Effector memory CD8-positive, alpha-beta T cell (primary cell): ENCODE measurements at regions not wholly inside any gene's neighbourhood (a gene's known extent, or its start where the extent isn't known, plus 50 kb on each side); places are given as distances from the start of the nearest gene placed in this dataset.
A peak's percentile ranks its signal among the peaks of the same experiment; 100 is the strongest.
"Not testable (repeated sequence)": the region's sequence is repeated elsewhere in the genome, so short reads cannot be mapped to it uniquely, and the experiment has no call there.

ENCODE experiments used
- ATAC-seq: fragments of 150-1000 bp; cut with Tn5 transposase; replicated peaks from 2 replicates; pipeline ENCODE4 v1.10.0; 2021; ENCODE audit warnings: mild to moderate bottlenecking, moderate library complexity
- DNase-seq, 3 experiments: peaks; one replicate each; pipeline ENCODE4 v3.0.0; 2021
- H3K27ac Mint-ChIP-seq, 2 donors: one replicate each; pipeline ENCODE4 v1.8.0; 2022; ENCODE audit warnings: mild to moderate bottlenecking in 2 of 2, mixed read lengths in 2 of 2, moderate library complexity in 2 of 2
- H3K27me3 Mint-ChIP-seq, 2 donors: one replicate each; pipeline ENCODE4 v1.8.0; 2022; ENCODE audit warnings: mixed read lengths in 2 of 2
- H3K36me3 Mint-ChIP-seq: one replicate; pipeline ENCODE4 v1.8.0; 2022; ENCODE audit warnings: mild to moderate bottlenecking, moderate library complexity, mixed read lengths; ENCODE audit not compliant: insufficient read depth
- H3K4me1 Mint-ChIP-seq, 2 donors: one replicate each; pipeline ENCODE4 v1.8.0; 2022; ENCODE audit warnings: low read depth in 2 of 2, mixed read lengths in 2 of 2
- H3K4me3 Mint-ChIP-seq, 2 donors: one replicate each; pipeline ENCODE4 v1.8.0; 2022; ENCODE audit warnings: mild to moderate bottlenecking in 2 of 2, mixed read lengths in 2 of 2, moderate library complexity in 2 of 2
- H3K9me3 Mint-ChIP-seq, 2 donors: one replicate each; pipeline ENCODE4 v1.8.0; 2022; ENCODE audit warnings: mixed read lengths in 2 of 2

GRCh38 chr1:199082778-199083389, 444.0 kb downstream of the PTPRC start:
- H3K9me3 Mint-ChIP-seq, result no peaks in the 10 kb centered on the region
- peaks cover 3% of the 10 kb centered on the region for H3K36me3 Mint-ChIP-seq
- H3K27me3 Mint-ChIP-seq, result peaks cover 0 to 21% of the 10 kb centered on the region in 2 donors
- no peak overlapping the region for H3K27ac Mint-ChIP-seq
- no peak for ATAC-seq
- H3K4me3 Mint-ChIP-seq, result no peak overlapping the region
- DNase-seq, result no peak
- H3K4me1 Mint-ChIP-seq, result peaks cover 5% of the 10 kb centered on the region in 2 donors

DNA sequence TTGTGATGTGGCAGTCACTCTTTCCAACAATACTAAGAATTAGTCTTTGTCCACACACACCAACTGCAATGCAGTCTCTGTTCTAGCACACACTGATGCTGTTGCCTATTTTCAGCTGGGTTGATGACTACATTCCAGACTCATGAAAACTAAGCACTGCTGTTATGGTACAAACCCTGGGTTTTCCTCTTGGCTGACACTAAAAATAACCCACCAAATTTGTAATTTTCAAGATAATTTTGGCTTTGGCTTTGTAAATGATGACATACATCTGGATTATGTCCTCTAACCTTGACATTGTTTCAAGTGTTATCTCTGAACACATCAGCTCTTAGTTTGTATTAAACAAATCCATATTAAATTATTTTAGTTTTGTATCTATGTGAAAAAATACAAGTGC, 444.8 kb downstream of the PTPRC start:
- Mint-ChIP-seq H3K36me3 (peaks cover 3% of the 10 kb centered on the region), H3K27ac (no peak overlapping the region), H3K27me3 (peaks cover 0 to 21% of the 10 kb centered on the region in 2 donors), H3K4me3 (no peak overlapping the region), H3K9me3 (no peaks in the 10 kb centered on the region), H3K4me1 (peaks cover 6 to 9% of the 10 kb centered on the region in 2 donors)
- ATAC-seq (no peak), DNase-seq (no peak)

- DNase-seq, result no peak
- Mint-ChIP-seq H3K4me3 (no peak overlapping the region), H3K4me1 (peaks cover 7 to 15% of the 10 kb centered on the region in 2 donors), H3K9me3 (no peaks in the 10 kb centered on the region), H3K27me3 (peaks cover 0 to 21% of the 10 kb centered on the region in 2 donors), H3K36me3 (peaks cover 3% of the 10 kb centered on the region), H3K27ac (no peak overlapping the region)
- no peak for ATAC-seq
Measured at GRCh38 chr1:199084293-199084692, 445.5 kb downstream of the PTPRC start.

DNA sequence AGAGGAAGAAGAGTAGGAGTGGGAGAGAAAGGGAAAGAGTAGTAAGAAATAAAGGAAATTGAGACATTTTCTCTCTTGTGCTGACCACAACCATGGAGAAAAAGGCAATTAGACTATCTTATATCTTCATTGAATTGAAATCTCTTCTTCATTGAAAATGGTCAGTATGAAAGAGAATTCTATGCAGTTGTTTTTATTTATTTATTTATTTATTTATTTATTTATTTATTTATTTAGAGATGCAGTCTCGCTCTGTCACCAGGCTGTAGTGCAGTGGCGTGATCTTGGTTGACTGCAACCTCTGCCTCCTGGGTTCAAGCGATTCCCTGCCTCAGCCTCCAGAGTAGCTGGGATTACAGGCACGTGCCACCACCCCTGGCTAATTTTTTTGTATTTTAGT, 447.1 kb downstream of the PTPRC start:
- ATAC-seq (no peak), DNase-seq (no peak)
- Mint-ChIP-seq H3K36me3 (peaks cover 3% of the 10 kb centered on the region), H3K4me3 (no peak overlapping the region), H3K27ac (no peak overlapping the region), H3K27me3 (peaks cover 0 to 21% of the 10 kb centered on the region in 2 donors), H3K4me1 (peaks cover 9 to 21% of the 10 kb centered on the region in 2 donors), H3K9me3 (no peaks in the 10 kb centered on the region)

GRCh38 chr1:199087144-199087543, 448.3 kb downstream of the PTPRC start:
- ATAC-seq (no peak), DNase-seq (no peak)
- Mint-ChIP-seq H3K4me3 (no peak overlapping the region), H3K27ac (no peak overlapping the region), H3K27me3 (peaks cover 0 to 21% of the 10 kb centered on the region in 2 donors), H3K4me1 (peaks cover 9 to 25% of the 10 kb centered on the region in 2 donors), H3K36me3 (peaks cover 3% of the 10 kb centered on the region), H3K9me3 (no peaks in the 10 kb centered on the region)

DNA sequence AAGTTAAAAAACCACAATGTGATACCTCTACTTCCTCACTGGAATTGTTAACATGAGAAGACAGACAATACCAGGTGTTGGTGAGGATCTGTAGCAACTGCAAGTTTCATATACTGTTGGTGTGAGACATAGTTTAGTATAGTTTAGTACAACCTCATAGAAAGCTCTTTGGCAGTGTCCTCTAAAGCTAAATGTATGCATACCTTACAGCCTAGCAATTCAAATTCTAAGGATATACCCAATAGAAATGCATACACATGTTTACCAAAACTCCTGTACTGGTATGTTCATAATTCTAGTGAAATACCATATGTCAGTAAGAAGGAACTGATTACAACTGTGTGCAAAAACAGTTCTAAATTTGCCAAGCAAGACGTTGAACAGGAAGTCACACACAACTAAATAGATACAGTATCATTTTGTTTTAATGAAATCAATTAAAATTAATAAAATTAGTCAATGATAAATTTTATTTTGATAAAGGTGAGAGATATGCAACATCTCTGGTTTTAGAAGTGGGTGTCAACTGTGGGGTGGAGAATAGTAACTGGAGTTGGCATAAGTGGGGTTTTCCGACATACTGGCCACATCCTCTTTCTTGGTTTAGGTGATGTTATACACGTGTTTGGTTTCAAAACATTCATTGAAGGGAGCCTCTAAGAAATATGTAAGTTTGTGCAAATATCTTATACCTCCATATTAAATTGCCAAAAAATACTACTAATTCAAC, 450.7 kb downstream of the PTPRC start:
- Mint-ChIP-seq H3K27me3 (peaks cover 0 to 20% of the 10 kb centered on the region in 2 donors), H3K4me3 (no peak overlapping the region), H3K36me3 (peaks cover 3% of the 10 kb centered on the region), H3K9me3 (no peaks in the 10 kb centered on the region), H3K27ac (no peak overlapping the region), H3K4me1 (peaks cover 10 to 25% of the 10 kb centered on the region in 2 donors)
- ATAC-seq (peak; percentile 100), DNase-seq (peak; percentile 36 to 54 (median 42))

- DNase-seq, H3K4me1 Mint-ChIP-seq, H3K36me3 Mint-ChIP-seq, H3K4me3 Mint-ChIP-seq, ATAC-seq, H3K9me3 Mint-ChIP-seq, H3K27me3 Mint-ChIP-seq: not testable (repeated sequence)
- peak overlapping the region in 1 of 2 donors; percentile 57 for H3K27ac Mint-ChIP-seq
Measured at GRCh38 chr1:199095628-199096027, 456.8 kb downstream of the PTPRC start.

DNA sequence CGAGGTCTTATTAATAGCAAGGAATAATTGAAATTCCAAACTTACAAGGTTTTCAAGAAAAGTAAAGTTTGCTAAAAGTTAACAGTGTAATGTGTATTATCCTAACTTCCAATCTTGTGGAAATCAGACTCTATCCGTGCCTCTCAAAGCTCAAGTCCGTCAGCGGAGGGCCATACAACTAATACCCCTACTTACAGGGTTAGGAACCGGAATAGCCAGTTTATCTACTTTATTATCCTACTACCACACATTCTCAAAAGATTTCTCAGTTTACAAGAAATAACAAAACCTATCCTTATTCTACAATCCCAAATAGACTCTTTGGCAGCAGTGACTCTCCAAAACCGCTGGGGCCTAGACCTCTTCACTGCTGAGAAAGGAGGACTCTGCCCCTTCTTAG, 457.8 kb downstream of the PTPRC start:
- DNase-seq, result no peak
- no peaks in the 10 kb centered on the region for H3K9me3 Mint-ChIP-seq
- H3K36me3 Mint-ChIP-seq, result no peaks in the 10 kb centered on the region
- no peaks in the 10 kb centered on the region for H3K27me3 Mint-ChIP-seq
- no peak overlapping the region for H3K27ac Mint-ChIP-seq
- no peak overlapping the region for H3K4me3 Mint-ChIP-seq
- H3K4me1 Mint-ChIP-seq, result peaks cover 1 to 2% of the 10 kb centered on the region in 2 donors
- no peak for ATAC-seq

- Mint-ChIP-seq H3K36me3 (no peaks in the 10 kb centered on the region), H3K27me3 (no peaks in the 10 kb centered on the region), H3K4me3 (no peak overlapping the region), H3K27ac (peak overlapping the region in 1 of 2 donors; percentile 29), H3K9me3 (no peaks in the 10 kb centered on the region), H3K4me1 (no peaks in the 10 kb centered on the region)
- ATAC-seq (no peak), DNase-seq (no peak)
Measured at GRCh38 chr1:199098468-199098867, 459.6 kb downstream of the PTPRC start.

DNA sequence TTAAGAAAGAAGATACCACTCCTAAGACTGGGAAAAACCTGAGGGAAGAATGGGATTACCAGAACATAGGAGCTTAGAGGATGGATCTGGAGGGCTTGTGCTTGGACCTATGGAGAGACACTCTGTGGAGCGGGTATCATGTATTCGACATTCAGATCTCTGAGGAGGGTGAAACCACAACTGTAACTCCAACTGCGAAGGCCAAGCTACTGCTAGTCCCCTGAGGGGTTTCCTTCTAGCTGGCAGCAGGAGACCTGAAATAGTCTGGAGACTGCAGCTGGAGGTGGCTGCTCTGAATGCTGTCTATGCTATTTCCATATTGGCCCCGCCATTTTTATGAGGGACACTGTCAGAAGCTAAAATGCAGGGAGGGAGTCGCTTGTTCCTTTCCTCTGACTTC, 462.3 kb downstream of the PTPRC start:
- ATAC-seq (no peak), DNase-seq (no peak)
- Mint-ChIP-seq H3K4me1 (no peaks in the 10 kb centered on the region), H3K4me3 (no peak overlapping the region), H3K9me3 (no peaks in the 10 kb centered on the region), H3K27ac (no peak overlapping the region), H3K27me3 (peaks cover 0 to 6% of the 10 kb centered on the region in 2 donors), H3K36me3 (peaks cover 3% of the 10 kb centered on the region)

DNA sequence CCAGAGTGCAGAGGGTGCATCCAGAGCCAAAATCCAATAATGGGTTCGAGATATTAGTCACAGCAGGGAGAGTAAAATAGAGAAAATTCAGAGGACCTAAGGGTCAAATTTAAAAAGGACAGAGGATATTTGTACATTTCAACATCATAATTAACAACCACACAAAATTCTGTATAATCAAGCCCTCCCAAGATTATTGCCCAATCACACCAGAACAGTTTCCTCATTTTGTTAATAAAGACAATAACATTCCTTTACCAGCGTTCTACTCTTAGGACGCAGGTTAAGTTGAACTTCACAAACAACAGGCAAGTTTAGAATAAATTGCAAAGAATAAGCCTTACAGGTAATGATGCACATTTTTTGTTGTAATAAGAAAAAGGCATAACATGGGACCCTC, 462.8 kb downstream of the PTPRC start:
- ATAC-seq, result no peak
- no peak overlapping the region for H3K27ac Mint-ChIP-seq
- H3K27me3 Mint-ChIP-seq, result peaks cover 0 to 11% of the 10 kb centered on the region in 2 donors

DNA sequence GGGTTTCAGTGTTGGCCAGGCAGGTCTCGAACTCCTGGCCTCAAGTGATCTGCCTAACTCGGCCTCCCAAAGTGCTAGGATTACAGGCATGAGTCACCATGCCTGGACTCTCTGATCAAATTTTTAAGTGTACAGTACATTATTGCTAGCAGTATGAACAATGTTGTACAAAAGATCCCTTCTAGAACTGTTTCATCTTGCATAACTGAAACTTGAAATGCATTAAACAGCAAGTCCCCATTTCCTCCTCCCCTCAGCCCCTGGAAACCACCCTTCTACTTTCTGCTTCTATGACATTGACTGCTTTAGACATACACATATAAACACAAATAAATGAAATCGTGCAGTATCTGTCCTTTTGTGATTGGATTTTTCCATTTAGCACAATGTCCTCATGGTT, 463.4 kb downstream of the PTPRC start:
- ATAC-seq (no peak), DNase-seq (no peak)
- Mint-ChIP-seq H3K4me3 (no peak overlapping the region), H3K27me3 (peaks cover 0 to 11% of the 10 kb centered on the region in 2 donors), H3K27ac (no peak overlapping the region), H3K4me1 (no peaks in the 10 kb centered on the region), H3K36me3 (peaks cover 3% of the 10 kb centered on the region), H3K9me3 (no peaks in the 10 kb centered on the region)

More for the DNA sequence above, 462.8 kb downstream of the PTPRC start:
- Mint-ChIP-seq H3K36me3 (peaks cover 3% of the 10 kb centered on the region), H3K4me1 (no peaks in the 10 kb centered on the region), H3K4me3 (no peak overlapping the region), H3K9me3 (no peaks in the 10 kb centered on the region)
- no peak for DNase-seq

GRCh38 chr1:199109160-199109559, 470.3 kb downstream of the PTPRC start:
- H3K27ac Mint-ChIP-seq, result no peak overlapping the region
- ATAC-seq (no peak), DNase-seq (no peak)
- H3K4me1 Mint-ChIP-seq, result peaks cover 0 to 5% of the 10 kb centered on the region in 2 donors
- no peaks in the 10 kb centered on the region for H3K9me3 Mint-ChIP-seq
- peaks cover 6% of the 10 kb centered on the region for H3K36me3 Mint-ChIP-seq
- H3K4me3 Mint-ChIP-seq, result no peak overlapping the region
- peaks cover 0 to 11% of the 10 kb centered on the region in 2 donors for H3K27me3 Mint-ChIP-seq

GRCh38 chr1:199112365-199112764, 473.5 kb downstream of the PTPRC start:
- H3K9me3 Mint-ChIP-seq, result no peaks in the 10 kb centered on the region
- peaks cover 2% of the 10 kb centered on the region for H3K36me3 Mint-ChIP-seq
- H3K27ac Mint-ChIP-seq, result no peak overlapping the region
- DNase-seq (no peak), ATAC-seq (no peak)
- no peaks in the 10 kb centered on the region for H3K27me3 Mint-ChIP-seq
- peaks cover 0 to 5% of the 10 kb centered on the region in 2 donors for H3K4me1 Mint-ChIP-seq
- H3K4me3 Mint-ChIP-seq, result no peak overlapping the region
